Activated naive CD8-positive, alpha-beta T cell treated with anti-CD3 and anti-CD28 coated beads for 36 hours (primary cell): ENCODE measurements at regions not wholly inside any gene's neighbourhood (a gene's known extent, or its start where the extent isn't known, plus 50 kb on each side); places are given as distances from the start of the nearest gene placed in this dataset.

Source experiments
- DNase-seq: peaks from one replicate; pipeline ENCODE4 v3.0.0; 2021
- H3K27ac Mint-ChIP-seq: one replicate; pipeline ENCODE4 v1.8.0; 2022; ENCODE audit warnings: mild to moderate bottlenecking, moderate library complexity, mixed read lengths
- H3K27me3 Mint-ChIP-seq: one replicate; pipeline ENCODE4 v1.8.0; 2022; ENCODE audit warnings: mild to moderate bottlenecking, mixed read lengths
- H3K36me3 Mint-ChIP-seq: one replicate; pipeline ENCODE4 v1.8.0; 2021; ENCODE audit warnings: mild to moderate bottlenecking, mixed read lengths
- H3K4me1 Mint-ChIP-seq: one replicate; pipeline ENCODE4 v1.8.0; 2021; ENCODE audit warnings: mixed read lengths
- H3K4me3 Mint-ChIP-seq: one replicate; pipeline ENCODE4 v1.8.0; 2022; ENCODE audit warnings: mild to moderate bottlenecking, moderate library complexity, mixed read lengths
- H3K9me3 Mint-ChIP-seq: one replicate; pipeline ENCODE4 v1.8.0; 2022; ENCODE audit warnings: mixed read lengths

DNA sequence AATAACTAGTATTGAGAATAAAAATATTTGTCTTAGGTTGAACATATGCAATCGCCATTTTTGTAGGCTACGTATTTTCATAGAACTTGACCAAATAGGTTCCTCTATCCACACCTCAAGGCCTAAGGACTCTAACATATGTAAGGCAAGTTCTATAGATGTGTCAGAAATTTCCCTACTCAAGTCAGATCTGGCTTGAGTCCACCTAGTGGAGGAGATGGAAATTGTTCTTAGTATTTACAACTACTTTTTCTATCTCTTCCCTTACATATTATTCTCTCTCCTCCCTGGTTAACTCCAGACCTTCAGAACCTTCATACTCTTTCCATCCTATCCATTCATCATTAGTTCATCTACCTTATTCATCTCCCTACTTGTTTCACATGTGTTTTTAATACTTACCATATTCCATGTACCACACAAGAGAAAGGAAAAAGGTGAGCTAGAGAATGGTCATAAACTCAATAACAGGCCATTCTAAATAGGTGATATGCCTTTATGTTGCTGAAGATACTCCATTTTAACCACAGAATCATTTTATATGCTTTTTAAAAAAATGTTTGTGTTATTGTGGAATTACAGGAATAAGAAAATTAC is 174.5 kb upstream of the HDAC9 start:
- Mint-ChIP-seq H3K4me1 (no peaks in the 10 kb centered on the region), H3K27ac (no peak overlapping the region), H3K27me3 (no peaks in the 10 kb centered on the region), H3K36me3 (no peaks in the 10 kb centered on the region), H3K9me3 (no peaks in the 10 kb centered on the region), H3K4me3 (no peak overlapping the region)
- no peak for DNase-seq

DNA sequence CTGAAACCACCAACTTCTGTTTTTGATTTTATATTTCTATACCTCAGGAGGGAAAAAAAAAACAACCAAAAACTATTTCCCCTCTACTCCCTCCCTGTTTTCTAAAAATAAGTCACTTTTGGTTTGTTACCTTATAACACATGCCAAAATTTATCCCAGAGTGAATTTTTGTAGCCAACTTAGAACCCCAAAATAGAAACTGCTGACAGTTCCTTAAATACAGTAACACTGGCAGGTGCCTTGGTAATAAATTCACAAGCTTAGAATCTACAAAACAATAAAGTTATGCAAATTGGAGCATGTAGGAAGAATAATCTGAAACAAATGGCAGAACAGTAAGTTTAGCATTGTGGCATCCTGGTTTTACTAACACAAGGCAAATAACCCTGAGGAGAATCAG is 165.0 kb upstream of the HDAC9 start:
- H3K27ac Mint-ChIP-seq, result no peak overlapping the region
- no peak overlapping the region for H3K4me3 Mint-ChIP-seq
- no peaks in the 10 kb centered on the region for H3K9me3 Mint-ChIP-seq
- no peaks in the 10 kb centered on the region for H3K36me3 Mint-ChIP-seq
- H3K4me1 Mint-ChIP-seq, result no peaks in the 10 kb centered on the region
- H3K27me3 Mint-ChIP-seq, result peaks cover 3% of the 10 kb centered on the region
- DNase-seq, result no peak

DNA sequence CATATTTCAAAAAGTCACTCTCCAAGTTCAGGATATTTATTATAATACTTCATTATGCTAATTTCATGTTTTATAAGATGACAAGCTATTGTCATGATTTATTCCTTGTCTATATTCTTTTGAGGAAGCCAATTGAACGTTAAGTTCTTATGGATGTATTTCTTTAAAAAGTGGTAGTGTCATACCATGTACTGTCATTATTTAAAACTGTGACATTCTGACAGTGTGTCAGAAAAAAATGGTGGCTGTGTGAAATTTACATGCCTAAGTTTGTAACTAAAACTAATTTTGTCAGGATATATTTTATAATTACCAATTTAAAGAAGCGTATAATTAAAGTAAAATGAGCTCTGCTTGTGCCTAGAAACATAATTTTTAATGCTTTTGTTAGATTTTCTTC is 158.9 kb upstream of the HDAC9 start:
- H3K36me3 Mint-ChIP-seq, result no peaks in the 10 kb centered on the region
- H3K9me3 Mint-ChIP-seq, result peaks cover 9% of the 10 kb centered on the region
- H3K4me3 Mint-ChIP-seq, result no peak overlapping the region
- no peak overlapping the region for H3K27ac Mint-ChIP-seq
- DNase-seq, result no peak
- no peaks in the 10 kb centered on the region for H3K4me1 Mint-ChIP-seq
- peaks cover 10% of the 10 kb centered on the region for H3K27me3 Mint-ChIP-seq

DNA sequence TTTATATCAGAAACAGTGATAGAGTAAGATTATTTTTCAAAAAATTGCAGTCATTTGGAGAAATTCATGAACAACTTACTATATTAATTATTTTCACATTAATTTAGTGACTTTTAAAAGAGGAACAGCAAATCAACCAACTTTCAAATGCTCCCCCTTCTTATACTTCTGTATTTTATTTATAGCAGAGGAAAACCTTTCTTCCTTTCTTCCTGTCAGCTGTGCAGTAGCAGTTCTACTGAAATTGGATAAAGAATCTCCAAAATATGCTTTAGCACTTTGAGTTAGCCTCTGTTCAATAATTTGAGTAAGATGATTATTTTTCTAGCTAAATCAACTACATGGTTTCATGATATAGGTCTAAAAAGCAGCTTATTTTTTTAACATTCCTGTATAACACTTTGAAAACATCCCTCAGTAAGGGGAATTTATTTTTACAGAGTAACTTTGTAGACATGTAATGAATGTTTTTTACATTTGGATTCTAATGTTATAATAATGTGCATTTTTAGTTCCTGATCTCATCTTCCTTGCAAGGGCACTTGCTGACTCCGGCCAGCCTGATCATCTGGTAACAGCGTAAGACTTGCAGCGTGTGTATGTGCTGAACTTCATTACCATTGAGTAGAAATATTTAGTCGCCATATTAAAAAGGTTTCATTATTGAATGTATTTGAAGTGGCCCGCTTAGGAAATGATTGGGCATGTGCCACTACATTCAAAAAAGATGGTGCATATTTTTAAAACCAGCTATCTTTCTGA is 158.3 kb upstream of the HDAC9 start:
- DNase-seq, result no peak
- H3K9me3 Mint-ChIP-seq, result peaks cover 9% of the 10 kb centered on the region
- no peaks in the 10 kb centered on the region for H3K4me1 Mint-ChIP-seq
- no peak overlapping the region for H3K4me3 Mint-ChIP-seq
- H3K27me3 Mint-ChIP-seq, result peaks cover 10% of the 10 kb centered on the region
- H3K27ac Mint-ChIP-seq, result no peak overlapping the region
- H3K36me3 Mint-ChIP-seq, result no peaks in the 10 kb centered on the region

DNA sequence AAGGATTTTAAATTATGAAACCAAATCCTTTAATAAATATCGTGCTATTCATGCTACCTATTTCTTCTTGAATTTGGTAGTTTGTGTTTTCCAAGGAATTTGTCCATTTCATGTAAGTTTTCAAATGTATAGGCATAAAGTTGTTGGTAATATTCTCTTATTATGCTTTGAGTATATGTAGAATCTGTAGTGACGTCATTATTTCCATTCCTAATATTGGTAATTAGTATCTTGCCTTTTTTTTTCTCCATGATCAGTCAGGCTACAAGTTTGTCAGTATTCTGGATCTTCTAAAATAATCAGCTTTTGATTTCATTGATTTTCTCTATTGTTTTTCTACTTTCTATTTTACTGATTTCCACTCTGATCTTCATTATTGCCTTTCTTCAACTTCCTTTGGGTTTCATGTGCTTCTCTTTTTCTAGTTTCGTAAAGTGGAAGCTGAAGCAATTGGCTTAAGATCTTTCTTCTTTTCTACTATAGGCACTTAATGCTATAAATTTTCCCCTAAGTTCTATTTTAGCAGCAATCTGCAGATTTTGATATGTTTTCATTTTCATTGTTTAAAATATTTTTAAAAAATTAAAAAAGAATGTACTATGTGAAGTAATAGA is 156.5 kb upstream of the HDAC9 start:
- Mint-ChIP-seq H3K9me3 (peaks cover 9% of the 10 kb centered on the region), H3K4me1 (no peaks in the 10 kb centered on the region), H3K27me3 (peaks cover 7% of the 10 kb centered on the region), H3K36me3 (no peaks in the 10 kb centered on the region), H3K27ac (no peak overlapping the region), H3K4me3 (no peak overlapping the region)
- no peak for DNase-seq

DNA sequence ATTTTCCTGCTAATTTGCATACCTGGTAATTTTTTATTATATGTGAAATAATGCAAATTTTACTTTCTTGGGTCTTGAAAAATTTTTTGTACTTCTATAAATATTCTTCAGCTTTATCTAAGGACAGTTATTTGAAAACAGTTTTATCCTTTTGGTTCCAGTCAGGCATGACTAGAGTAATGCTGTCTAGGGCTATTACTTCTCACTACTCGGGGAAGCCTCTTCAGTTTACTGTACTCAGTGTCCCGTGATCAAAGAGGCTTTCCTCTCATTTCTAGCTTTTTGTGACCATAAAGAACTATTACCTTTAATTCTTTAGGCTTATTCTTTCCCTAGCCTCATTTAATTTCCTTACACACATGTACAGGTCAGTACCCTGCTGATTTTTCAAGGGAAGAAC is 153.8 kb upstream of the HDAC9 start:
- Mint-ChIP-seq H3K27me3 (peaks cover 17% of the 10 kb centered on the region), H3K4me3 (no peak overlapping the region), H3K36me3 (no peaks in the 10 kb centered on the region), H3K27ac (no peak overlapping the region), H3K4me1 (no peaks in the 10 kb centered on the region), H3K9me3 (peaks cover 9% of the 10 kb centered on the region)
- DNase-seq, result no peak

DNA sequence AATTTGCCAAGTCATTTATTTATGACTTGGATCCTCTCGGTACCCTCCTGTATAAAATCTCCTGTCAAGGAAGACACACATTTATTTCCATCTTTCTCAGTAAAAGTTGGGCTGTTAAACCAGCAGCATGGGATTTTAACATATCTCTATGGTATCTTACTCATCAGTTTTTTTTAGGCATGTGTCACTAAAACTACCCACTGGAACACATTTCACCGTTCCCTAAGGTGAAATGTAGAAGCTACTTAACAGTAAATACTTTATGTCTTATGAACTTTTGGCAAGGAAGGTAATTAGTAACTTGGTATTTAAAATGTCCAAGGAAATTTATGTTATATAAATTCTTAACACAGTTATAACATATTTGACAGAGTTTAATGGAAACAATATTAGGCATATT is 152.5 kb upstream of the HDAC9 start:
- no peak for DNase-seq
- no peaks in the 10 kb centered on the region for H3K4me1 Mint-ChIP-seq
- H3K27ac Mint-ChIP-seq, result no peak overlapping the region
- no peaks in the 10 kb centered on the region for H3K36me3 Mint-ChIP-seq
- H3K27me3 Mint-ChIP-seq, result peaks cover 17% of the 10 kb centered on the region
- peaks cover 9% of the 10 kb centered on the region for H3K9me3 Mint-ChIP-seq
- no peak overlapping the region for H3K4me3 Mint-ChIP-seq

DNA sequence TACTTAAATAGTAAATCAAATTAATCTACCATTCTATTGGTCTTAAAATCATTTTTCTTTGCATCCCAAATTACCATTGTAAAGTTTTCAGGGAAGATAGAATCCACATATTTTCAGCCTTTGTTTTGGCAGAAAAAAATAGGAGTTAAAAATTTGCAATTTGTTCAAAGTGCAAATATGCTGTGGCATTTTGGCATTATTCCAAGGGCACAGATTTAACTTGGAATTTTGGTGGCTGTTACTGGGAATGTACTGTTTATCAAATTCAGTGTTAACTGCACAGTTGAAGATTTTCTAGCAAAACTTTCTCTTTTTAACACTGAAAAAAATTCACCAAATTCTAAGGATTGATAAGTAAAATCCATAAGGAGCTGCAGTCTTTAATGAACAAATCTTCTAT is 151.0 kb upstream of the HDAC9 start:
- Mint-ChIP-seq H3K4me3 (no peak overlapping the region), H3K36me3 (no peaks in the 10 kb centered on the region), H3K27ac (no peak overlapping the region), H3K27me3 (peaks cover 17% of the 10 kb centered on the region), H3K9me3 (peaks cover 9% of the 10 kb centered on the region), H3K4me1 (no peaks in the 10 kb centered on the region)
- DNase-seq, result no peak

DNA sequence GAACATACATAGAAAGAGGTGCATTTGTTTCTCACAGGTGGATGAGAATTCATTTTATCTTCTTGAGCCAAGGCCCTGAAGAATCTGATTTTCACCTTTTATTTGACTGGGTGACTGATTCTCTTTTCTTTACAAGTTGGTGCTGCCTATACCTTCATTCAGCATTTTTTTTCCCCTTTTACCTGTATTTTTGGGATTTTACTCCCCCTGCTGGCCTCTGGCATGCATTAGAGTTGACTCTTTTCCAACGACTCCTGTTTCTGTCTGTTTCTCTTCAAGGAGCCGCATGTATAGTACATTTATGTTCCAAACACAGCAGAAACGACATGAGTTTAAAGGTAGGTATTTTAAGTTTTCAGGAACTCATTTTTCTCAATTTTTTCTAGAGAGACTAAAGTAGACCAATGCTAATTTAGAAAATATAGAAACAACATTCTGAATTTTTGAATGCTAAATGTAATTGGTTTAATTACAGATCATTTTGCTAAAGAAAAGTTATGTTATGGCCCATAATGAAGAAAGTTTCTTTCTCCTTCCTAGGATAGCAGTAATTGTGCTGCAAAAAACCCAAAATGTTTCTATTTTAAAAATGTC is 149.8 kb upstream of the HDAC9 start:
- Mint-ChIP-seq H3K27me3 (peaks cover 17% of the 10 kb centered on the region), H3K4me3 (no peak overlapping the region)

DNA sequence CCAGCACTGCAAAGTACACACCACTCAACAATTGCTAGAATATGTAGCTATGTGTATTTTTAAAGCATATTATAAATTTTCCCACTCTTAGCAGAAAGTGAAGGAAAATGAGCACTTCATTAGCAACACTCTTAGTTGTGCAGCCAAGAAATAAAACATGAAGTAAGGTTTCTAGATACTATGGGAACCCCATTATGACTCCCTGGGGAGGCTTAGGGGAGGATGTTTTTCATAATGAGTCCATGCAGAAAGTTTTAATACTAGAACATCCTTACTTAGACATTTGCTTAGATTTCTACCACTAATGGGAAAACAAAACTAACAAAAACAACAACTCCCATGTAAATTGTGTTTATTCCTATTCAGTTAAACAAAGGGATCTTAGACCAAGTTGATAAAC is 148.4 kb upstream of the HDAC9 start:
- Mint-ChIP-seq H3K4me3 (no peak overlapping the region), H3K36me3 (no peaks in the 10 kb centered on the region), H3K9me3 (no peaks in the 10 kb centered on the region), H3K4me1 (no peaks in the 10 kb centered on the region), H3K27me3 (peaks cover 10% of the 10 kb centered on the region), H3K27ac (no peak overlapping the region)
- no peak for DNase-seq

More for the DNA sequence above, 149.8 kb upstream of the HDAC9 start:
- H3K4me1 Mint-ChIP-seq, result no peaks in the 10 kb centered on the region
- peak; percentile 5 for DNase-seq
- H3K27ac Mint-ChIP-seq, result no peak overlapping the region
- H3K9me3 Mint-ChIP-seq, result peaks cover 6% of the 10 kb centered on the region
- no peaks in the 10 kb centered on the region for H3K36me3 Mint-ChIP-seq

DNA sequence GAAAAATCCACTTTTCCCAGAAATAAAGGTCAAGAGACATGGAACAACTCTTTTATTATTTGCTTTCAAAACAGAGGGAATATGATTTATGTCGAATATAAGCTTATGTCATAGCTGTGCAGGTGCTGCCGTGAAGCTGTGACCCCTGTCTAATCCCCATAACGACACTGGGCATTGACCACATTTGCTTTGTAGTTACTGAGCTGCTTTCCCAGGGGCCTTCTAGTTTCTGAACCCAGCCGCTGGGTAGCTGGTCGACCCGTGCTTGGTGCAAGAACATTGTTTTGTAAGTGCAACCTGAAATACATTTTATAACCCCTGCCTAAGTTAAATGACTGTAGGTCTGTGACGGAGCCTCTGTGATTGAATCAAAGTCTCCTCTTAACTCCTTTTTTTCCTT is 144.9 kb upstream of the HDAC9 start:
- Mint-ChIP-seq H3K36me3 (no peaks in the 10 kb centered on the region), H3K27me3 (peaks cover 5% of the 10 kb centered on the region), H3K4me1 (no peaks in the 10 kb centered on the region), H3K4me3 (no peak overlapping the region), H3K9me3 (no peaks in the 10 kb centered on the region), H3K27ac (no peak overlapping the region)
- DNase-seq, result no peak

DNA sequence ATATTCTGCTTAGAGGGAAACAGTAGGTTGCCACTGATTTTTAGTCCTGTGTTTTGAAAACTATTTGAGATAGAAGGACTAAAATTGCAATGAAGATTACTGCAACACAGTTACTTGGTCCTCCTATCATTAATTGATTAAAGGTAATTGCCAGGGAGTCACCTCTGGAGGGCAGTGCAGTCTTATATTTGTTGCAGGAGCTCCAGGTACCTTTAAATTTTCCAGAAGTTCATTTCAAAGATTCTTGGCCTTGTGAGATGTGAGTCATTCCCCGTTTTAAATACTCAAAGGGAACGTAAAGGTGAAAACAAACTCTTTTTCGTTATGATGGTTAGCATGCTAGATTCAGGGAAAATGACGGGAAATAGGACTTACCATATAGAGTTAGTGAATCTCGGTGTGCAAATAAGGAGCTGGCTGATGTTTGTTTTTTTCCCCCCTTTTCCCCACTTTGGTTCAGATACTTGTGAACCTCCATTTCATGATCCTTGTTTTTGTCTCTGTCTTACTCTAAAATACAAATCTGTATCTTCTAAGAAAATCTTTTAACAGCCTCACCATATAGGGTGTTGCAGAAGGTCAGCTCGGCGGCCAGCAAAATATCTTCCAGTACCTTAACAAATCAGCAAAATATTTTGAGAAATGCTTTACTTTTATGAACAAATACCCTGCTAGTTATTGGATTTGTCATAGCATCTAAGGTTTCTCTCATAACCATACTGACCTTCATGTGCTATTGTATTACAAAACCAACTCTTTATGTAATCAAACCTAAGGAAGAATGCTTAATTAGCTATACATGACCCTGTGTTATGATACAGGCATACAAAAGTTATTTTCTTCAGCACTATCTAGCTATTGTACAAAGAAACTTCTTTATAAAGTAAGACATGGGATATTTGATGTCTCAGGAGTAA is 143.0 kb upstream of the HDAC9 start:
- no peak overlapping the region for H3K4me3 Mint-ChIP-seq
- no peak for DNase-seq

DNA sequence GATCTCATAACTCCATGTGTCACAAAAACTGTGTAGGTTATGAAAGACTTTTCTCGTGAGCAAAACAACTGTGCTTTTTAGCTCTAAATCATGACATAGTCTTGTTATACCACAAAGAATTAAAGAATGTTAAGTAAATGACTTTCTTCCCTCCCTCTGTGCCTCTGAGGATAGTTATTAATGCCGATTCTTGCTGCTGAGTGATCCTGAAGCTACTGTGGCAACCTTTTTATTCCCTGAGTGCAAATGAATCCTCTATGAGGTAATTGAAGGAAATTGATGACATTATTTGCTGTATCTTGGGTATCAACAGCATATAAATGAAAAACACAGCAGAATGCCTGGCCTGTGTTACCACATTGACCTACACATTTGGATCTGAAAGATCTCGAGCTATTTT is 142.2 kb upstream of the HDAC9 start:
- peaks cover 4% of the 10 kb centered on the region for H3K27me3 Mint-ChIP-seq
- no peaks in the 10 kb centered on the region for H3K9me3 Mint-ChIP-seq
- no peaks in the 10 kb centered on the region for H3K36me3 Mint-ChIP-seq
- DNase-seq, result no peak
- H3K4me1 Mint-ChIP-seq, result no peaks in the 10 kb centered on the region
- no peak overlapping the region for H3K4me3 Mint-ChIP-seq
- no peak overlapping the region for H3K27ac Mint-ChIP-seq

More for the DNA sequence above, 143.0 kb upstream of the HDAC9 start:
- Mint-ChIP-seq H3K27me3 (peaks cover 4% of the 10 kb centered on the region), H3K36me3 (no peaks in the 10 kb centered on the region), H3K27ac (no peak overlapping the region), H3K9me3 (no peaks in the 10 kb centered on the region), H3K4me1 (no peaks in the 10 kb centered on the region)

DNA sequence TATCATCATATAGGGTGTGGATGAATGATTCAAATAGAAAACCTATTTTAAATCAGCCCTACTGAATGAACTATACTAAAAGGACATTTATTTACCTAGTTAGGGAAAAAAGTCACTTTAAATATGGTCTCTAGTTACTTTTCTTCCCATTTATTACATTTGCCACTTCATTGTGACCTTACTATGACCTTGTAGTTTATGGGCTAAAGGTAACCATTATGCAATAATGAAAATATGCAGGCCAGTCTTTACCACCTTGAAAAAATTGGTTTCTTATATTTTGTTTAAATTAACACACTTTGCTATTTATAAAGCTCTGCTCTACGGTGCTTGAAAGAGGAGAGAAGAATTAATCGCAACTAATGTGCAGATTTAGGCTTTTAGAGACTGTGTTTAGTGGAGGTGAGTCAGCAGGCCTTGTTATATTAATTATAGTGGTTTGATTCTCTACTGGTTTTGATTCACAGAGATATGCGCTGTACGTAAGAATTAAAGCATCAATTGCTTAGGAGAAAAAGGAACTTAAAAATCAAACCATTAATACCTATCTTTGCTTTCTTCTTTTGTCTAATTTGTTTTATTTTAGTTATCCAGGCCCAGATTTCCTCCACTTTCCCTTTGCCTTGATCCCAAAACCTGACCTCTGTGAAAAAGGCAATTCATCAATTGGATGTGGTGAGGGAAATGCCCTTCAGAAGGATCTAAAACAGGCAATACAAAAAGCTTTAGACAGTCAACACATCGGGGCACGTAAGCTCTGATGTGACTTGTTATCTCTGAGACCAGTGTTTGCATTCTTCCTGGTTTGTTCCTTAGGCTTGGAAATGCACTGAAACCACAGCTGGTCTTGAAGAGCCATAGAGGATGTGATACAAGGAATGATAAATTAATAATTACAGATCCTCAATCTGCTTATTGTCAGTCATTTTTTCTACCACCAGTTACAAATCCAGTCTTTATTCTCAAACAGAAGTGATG is 141.2 kb upstream of the HDAC9 start:
- Mint-ChIP-seq H3K4me3 (no peak overlapping the region), H3K9me3 (no peaks in the 10 kb centered on the region), H3K4me1 (no peaks in the 10 kb centered on the region), H3K36me3 (no peaks in the 10 kb centered on the region), H3K27ac (no peak overlapping the region), H3K27me3 (peaks cover 4% of the 10 kb centered on the region)
- DNase-seq, result no peak
